ENCODE measurements at regions not wholly inside any gene's neighbourhood (a gene's known extent, or its start where the extent isn't known, plus 50 kb on each side); places are given as distances from the start of the nearest gene placed in this dataset.

DNA sequence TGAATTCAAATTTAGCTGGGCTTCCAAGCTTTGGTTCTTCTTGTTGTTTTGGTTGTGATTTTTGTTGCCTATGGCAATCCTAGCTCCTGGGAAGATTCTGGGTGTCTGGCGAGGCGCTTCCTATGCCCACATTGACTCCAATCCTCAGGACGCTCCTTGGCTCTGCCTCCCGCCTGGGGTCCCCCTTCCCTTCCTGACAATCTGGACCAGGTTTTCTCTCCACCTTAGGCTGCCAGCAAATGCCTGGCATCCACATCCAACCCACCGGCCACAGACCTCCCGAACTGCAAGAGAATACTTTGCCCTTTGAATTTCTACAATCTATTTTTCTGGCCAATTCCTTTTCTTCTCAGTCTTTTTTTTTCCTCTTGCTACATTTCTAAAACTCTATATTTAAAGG lies 186.9 kb upstream of the UBL3 start:
- CTCF ChIA-PET = interaction anchor here (1.4 kb wide), 1 partner anchor 12 kb away, joined by 3 read pairs; no protein-coding TSS in a partner anchor

More for the DNA sequence above, 186.9 kb upstream of the UBL3 start:
- intact Hi-C loops (cut with micrococcal nuclease) (no loop called here), dilution Hi-C loops (cut with MboI; ENCODE audit: extremely low pct_ligation_motif_present, low sequenced_read_pairs) (no loop called here)
- no peaks in the 10 kb centered on the region for H3K9me1 ChIP-seq (replicated peaks; ENCODE audit: control insufficient read depth, extremely low read depth, insufficient read depth, low read length)
- DNase-seq (ENCODE audit: low read depth, low spot score) (no peak), FAIRE-seq (no peak)
- TF ChIP-seq POLR2A (IDR thresholded peaks at IDR 0.05; ENCODE audit: low read depth, low read length) (no peak), POLR2AphosphoS5 (IDR thresholded peaks at IDR 0.05; ENCODE audit: insufficient read depth, low read depth, low read length) (no peak), FOS (IDR thresholded peaks at IDR 0.05; ENCODE audit: borderline replicate concordance, insufficient read depth, low read length) (no peak), MYC (IDR thresholded peaks at IDR 0.05; ENCODE audit: low read depth, low read length) (no peak), EZH2 (IDR thresholded peaks at IDR 0.05; ENCODE audit: borderline replicate concordance, low read depth, low read length, severe bottlenecking) (no peak), GATA2 (IDR thresholded peaks at IDR 0.05; ENCODE audit: insufficient read depth, insufficient read length, low read depth, low read length) (no peak), JUN (IDR thresholded peaks at IDR 0.05; ENCODE audit: borderline replicate concordance, insufficient read depth, insufficient read length, low read depth) (no peak)
- TF ChIP-seq, protein P1, sequence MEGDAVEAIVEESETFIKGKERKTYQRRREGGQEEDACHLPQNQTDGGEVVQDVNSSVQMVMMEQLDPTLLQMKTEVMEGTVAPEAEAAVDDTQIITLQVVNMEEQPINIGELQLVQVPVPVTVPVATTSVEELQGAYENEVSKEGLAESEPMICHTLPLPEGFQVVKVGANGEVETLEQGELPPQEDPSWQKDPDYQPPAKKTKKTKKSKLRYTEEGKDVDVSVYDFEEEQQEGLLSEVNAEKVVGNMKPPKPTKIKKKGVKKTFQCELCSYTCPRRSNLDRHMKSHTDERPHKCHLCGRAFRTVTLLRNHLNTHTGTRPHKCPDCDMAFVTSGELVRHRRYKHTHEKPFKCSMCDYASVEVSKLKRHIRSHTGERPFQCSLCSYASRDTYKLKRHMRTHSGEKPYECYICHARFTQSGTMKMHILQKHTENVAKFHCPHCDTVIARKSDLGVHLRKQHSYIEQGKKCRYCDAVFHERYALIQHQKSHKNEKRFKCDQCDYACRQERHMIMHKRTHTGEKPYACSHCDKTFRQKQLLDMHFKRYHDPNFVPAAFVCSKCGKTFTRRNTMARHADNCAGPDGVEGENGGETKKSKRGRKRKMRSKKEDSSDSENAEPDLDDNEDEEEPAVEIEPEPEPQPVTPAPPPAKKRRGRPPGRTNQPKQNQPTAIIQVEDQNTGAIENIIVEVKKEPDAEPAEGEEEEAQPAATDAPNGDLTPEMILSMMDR (IDR thresholded peaks at IDR 0.05; ENCODE audit: extremely low read depth in 1 of 2, insufficient read depth in 1 of 2, low read depth in 1 of 2, low read length in 2 of 2) = no peak
- TF ChIP-seq, protein P2, sequence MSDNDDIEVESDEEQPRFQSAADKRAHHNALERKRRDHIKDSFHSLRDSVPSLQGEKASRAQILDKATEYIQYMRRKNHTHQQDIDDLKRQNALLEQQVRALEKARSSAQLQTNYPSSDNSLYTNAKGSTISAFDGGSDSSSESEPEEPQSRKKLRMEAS (IDR thresholded peaks at IDR 0.05; ENCODE audit: insufficient read depth, insufficient read length) = no peak
- H3K36me3 ChIP-seq (ENCODE audit: control insufficient read depth in 2 of 2, extremely low read depth in 1 of 2, insufficient read depth in 2 of 2, low read length in 2 of 2) = no peaks in the 10 kb centered on the region
- H3K27ac ChIP-seq (ENCODE audit: insufficient read depth, low read depth, low read length) = no peak overlapping the region
- H3K9me3 ChIP-seq (replicated peaks; ENCODE audit: control insufficient read depth, insufficient read depth, low read length) = no peaks in the 10 kb centered on the region
- no peak overlapping the region for H3K9ac ChIP-seq (replicated peaks; ENCODE audit: extremely low read depth, insufficient read depth, low read length)
- POLR2A ChIA-PET = no interaction called here
- no peak overlapping the region for H3K4me2 ChIP-seq (ENCODE audit: insufficient read depth, low read length)
- H3K4me3 ChIP-seq (replicated peaks in 1 of 3; ENCODE audit: insufficient read depth in 1 of 3, low read depth in 1 of 3, low read length in 3 of 3) = no peak overlapping the region
- no peaks in the 10 kb centered on the region for H3K4me1 ChIP-seq (ENCODE audit: control insufficient read depth, extremely low read depth, insufficient read depth, low read length)
- BruUV-seq (replicated peaks) = no TSS peak
- H3K27me3 ChIP-seq (ENCODE audit: control insufficient read depth in 2 of 2, insufficient read depth in 2 of 2, low read length in 2 of 2) = peaks cover 0 to 14% of the 10 kb centered on the region in 2 experiments
- H3K79me2 ChIP-seq (ENCODE audit: control insufficient read depth, insufficient read depth, low read length) = no peaks in the 10 kb centered on the region
- no peaks in the 10 kb centered on the region for H4K20me1 ChIP-seq (replicated peaks; ENCODE audit: control insufficient read depth, extremely low read depth, insufficient read depth, low read length)
- no peak overlapping the region for H2AFZ ChIP-seq (ENCODE audit: low read depth, low read length)
